Stimulated activated CD4-positive, alpha-beta T cell treated with anti-CD3 and anti-CD28 coated beads, Interleukin-15, amount 100 ng/mL, for 24 hours (primary cell): ENCODE measurements at regions not wholly inside any gene's neighbourhood (a gene's known extent, or its start where the extent isn't known, plus 50 kb on each side); places are given as distances from the start of the nearest gene placed in this dataset.

Source experiments
- DNase-seq: peaks from one replicate; pipeline ENCODE4 v3.0.0-alpha.2; 2020

- no peak for DNase-seq
Measured at GRCh38 chr5:2656206-2656605, 95.3 kb downstream of the IRX2 start.

GRCh38 chr5:2653991-2654390 is 97.5 kb downstream of the IRX2 start:
- DNase-seq: no peak

- no peak for DNase-seq
Measured at GRCh38 chr5:2651116-2651515, 100.4 kb downstream of the IRX2 start.

GRCh38 chr5:2642684-2643345 is 108.7 kb downstream of the IRX2 start:
- no peak for DNase-seq

GRCh38 chr5:2640717-2641116 is 110.8 kb downstream of the IRX2 start:
- DNase-seq: no peak

GRCh38 chr5:2639425-2639824 is 112.1 kb downstream of the IRX2 start:
- DNase-seq: no peak

- no peak for DNase-seq
Measured at GRCh38 chr5:2634399-2635176, 116.9 kb downstream of the IRX2 start.

GRCh38 chr5:2633992-2634391 is 117.5 kb downstream of the IRX2 start:
- DNase-seq: no peak

GRCh38 chr5:2631758-2632157 is 119.7 kb downstream of the IRX2 start:
- no peak for DNase-seq

GRCh38 chr5:2629045-2629444 is 122.4 kb downstream of the IRX2 start:
- no peak for DNase-seq

GRCh38 chr5:2627867-2628266 is 123.6 kb downstream of the IRX2 start:
- no peak for DNase-seq

GRCh38 chr5:2626572-2626971 is 124.9 kb downstream of the IRX2 start:
- no peak for DNase-seq

- no peak for DNase-seq
Measured at GRCh38 chr5:2622866-2623265, 128.6 kb downstream of the IRX2 start.

- no peak for DNase-seq
Measured at GRCh38 chr5:2621631-2622030, 129.8 kb downstream of the IRX2 start.

GRCh38 chr5:2619216-2619615 is 132.3 kb downstream of the IRX2 start:
- no peak for DNase-seq

GRCh38 chr5:2617461-2617860 is 134.0 kb downstream of the IRX2 start:
- no peak for DNase-seq

GRCh38 chr5:2615917-2616316 is 135.6 kb downstream of the IRX2 start:
- no peak for DNase-seq

- DNase-seq: no peak
Measured at GRCh38 chr5:2614571-2614970, 136.9 kb downstream of the IRX2 start.

GRCh38 chr5:2611659-2612058 is 139.8 kb downstream of the IRX2 start:
- no peak for DNase-seq

- no peak for DNase-seq
Measured at GRCh38 chr5:2610986-2611385, 140.5 kb downstream of the IRX2 start.

GRCh38 chr5:2608391-2608790 is 143.1 kb downstream of the IRX2 start:
- DNase-seq: no peak

GRCh38 chr5:2607598-2607997 is 143.9 kb downstream of the IRX2 start:
- DNase-seq: no peak

- DNase-seq: no peak
Measured at GRCh38 chr5:2603272-2603575, 148.3 kb downstream of the IRX2 start.

- DNase-seq: no peak
Measured at GRCh38 chr5:2602451-2603271, 148.8 kb downstream of the IRX2 start.
